DND-41 (cell line): ENCODE measurements at regions not wholly inside any gene's neighbourhood (a gene's known extent, or its start where the extent isn't known, plus 50 kb on each side); places are given as distances from the start of the nearest gene placed in this dataset.

Experiments
- ATAC-seq: fragments of 200-7000 bp; cut with Tn5 transposase; 3 replicates; pipeline ENCODE4 v1.9.1; 2021; ENCODE audit warnings: low read depth; ENCODE audit not compliant: insufficient read depth
- DNase-seq: peaks from one replicate; pipeline ENCODE4 v3.0.0-alpha.2; 2020
- H2AFZ ChIP-seq: 2 replicates; pipeline ENCODE4 v1.6.0; 2012; ENCODE audit warnings: low read depth, low read length
- H3K27ac ChIP-seq: 2 replicates; pipeline ENCODE4 v1.5.1; 2012; ENCODE audit warnings: low read length, inconsistent platforms
- H3K27me3 ChIP-seq: fragments of 200-600 bp; sonication (generic); 2 replicates; pipeline ENCODE4 v1.6.0; 2012; ENCODE audit warnings: low read length, mild to moderate bottlenecking, inconsistent platforms; ENCODE audit not compliant: insufficient read depth, poor library complexity
- H3K36me3 ChIP-seq: 2 replicates; pipeline ENCODE4 v1.5.1; 2012; ENCODE audit warnings: low read length, inconsistent platforms; ENCODE audit not compliant: insufficient read depth
- H3K4me1 ChIP-seq: 2 replicates; pipeline ENCODE4 v1.5.1; 2012; ENCODE audit warnings: mild to moderate bottlenecking, low read length; ENCODE audit not compliant: insufficient read depth
- H3K4me2 ChIP-seq: 2 replicates; pipeline ENCODE4 v1.6.0; 2012; ENCODE audit warnings: mild to moderate bottlenecking, moderate library complexity, low read length, inconsistent platforms; ENCODE audit not compliant: insufficient read depth
- H3K4me3 ChIP-seq, 2 experiments: fragments of 200-600 bp in 1 of 2; shearing (Covaris generic) in 1 of 2; 2 replicates each; pipeline ENCODE4 v1.5.1; 2012 to 2016; ENCODE audit warnings: inconsistent platforms in 2 of 2, low read length in 2 of 2, mild to moderate bottlenecking in 2 of 2, low read depth in 1 of 2, moderate library complexity in 1 of 2
- H3K79me2 ChIP-seq: 2 replicates; pipeline ENCODE4 v1.6.0; 2012; ENCODE audit warnings: low read length, inconsistent platforms; ENCODE audit not compliant: insufficient read depth
- H3K9ac ChIP-seq: 2 replicates; pipeline ENCODE4 v1.6.0; 2012; ENCODE audit warnings: low read depth, mild to moderate bottlenecking, inconsistent platforms, low read length, moderate library complexity
- H3K9me3 ChIP-seq: 2 replicates; pipeline ENCODE4 v1.5.1; 2012; ENCODE audit warnings: low read length, moderate library complexity, mild to moderate bottlenecking, inconsistent platforms; ENCODE audit not compliant: insufficient read depth, severe bottlenecking
- H4K20me1 ChIP-seq: 2 replicates; pipeline ENCODE4 v1.6.0; 2012; ENCODE audit warnings: low read length; ENCODE audit not compliant: insufficient read depth
- CTCF ChIP-seq: IDR thresholded peaks from 2 replicates; pipeline ENCODE4 v1.5.1; 2012; ENCODE audit warnings: borderline replicate concordance, low read length, moderate library complexity, mild to moderate bottlenecking; ENCODE audit not compliant: poor library complexity, severe bottlenecking; ENCODE audit errors: extremely low read depth
- EZH2 ChIP-seq: IDR thresholded peaks from 3 replicates; pipeline ENCODE4 v1.6.1; 2012; ENCODE audit warnings: borderline replicate concordance, low read depth, mild to moderate bottlenecking, moderate library complexity, low read length, inconsistent platforms; ENCODE audit not compliant: severe bottlenecking

- TF ChIP-seq EZH2 (no peak), CTCF (no peak)
- Histone ChIP-seq H3K27ac (no peak overlapping the region), H3K27me3 (no peaks in the 10 kb centered on the region), H3K4me1 (peaks cover 12% of the 10 kb centered on the region), H2AFZ (no peak overlapping the region), H4K20me1 (no peaks in the 10 kb centered on the region), H3K79me2 (no peaks in the 10 kb centered on the region), H3K9ac (no peak overlapping the region), H3K4me2 (no peak overlapping the region), H3K36me3 (no peaks in the 10 kb centered on the region), H3K9me3 (no peaks in the 10 kb centered on the region), H3K4me3 (no peak overlapping the region)
- no peak for ATAC-seq
- DNase-seq, result no peak
Measured at GRCh38 chr2:61690078-61690596, 152.0 kb upstream of the XPO1 start.

- Histone ChIP-seq H3K36me3 (no peaks in the 10 kb centered on the region), H3K9ac (no peak overlapping the region), H4K20me1 (no peaks in the 10 kb centered on the region), H3K79me2 (no peaks in the 10 kb centered on the region), H2AFZ (no peak overlapping the region), H3K4me3 (no peak overlapping the region), H3K4me1 (peaks cover 7% of the 10 kb centered on the region), H3K4me2 (no peak overlapping the region), H3K27me3 (no peaks in the 10 kb centered on the region), H3K9me3 (no peaks in the 10 kb centered on the region), H3K27ac (no peak overlapping the region)
- DNase-seq, result no peak
- ATAC-seq, result no peak
- TF ChIP-seq CTCF, result no peak
- no peak for TF ChIP-seq EZH2
Measured at GRCh38 chr2:61689568-61689967, 151.4 kb upstream of the XPO1 start.

GRCh38 chr2:61688369-61689334, 150.5 kb upstream of the XPO1 start:
- no peaks in the 10 kb centered on the region for H3K9me3 ChIP-seq
- no peaks in the 10 kb centered on the region for H3K36me3 ChIP-seq
- H3K4me3 ChIP-seq, result no peak overlapping the region
- DNase-seq (no peak), ATAC-seq (no peak)
- H3K4me1 ChIP-seq, result no peaks in the 10 kb centered on the region
- no peaks in the 10 kb centered on the region for H3K79me2 ChIP-seq
- TF ChIP-seq CTCF (no peak), EZH2 (no peak)
- H3K27ac ChIP-seq, result no peak overlapping the region
- no peak overlapping the region for H3K4me2 ChIP-seq
- no peaks in the 10 kb centered on the region for H3K27me3 ChIP-seq
- H3K9ac ChIP-seq, result no peak overlapping the region
- no peaks in the 10 kb centered on the region for H4K20me1 ChIP-seq
- no peak overlapping the region for H2AFZ ChIP-seq
